Duodenal mucosa (tissue), 2 donors: ENCODE measurements at regions not wholly inside any gene's neighbourhood (a gene's known extent, or its start where the extent isn't known, plus 50 kb on each side); places are given as distances from the start of the nearest gene placed in this dataset.

Experiments
- H3K27ac ChIP-seq: one replicate; pipeline ENCODE4 v1.7.0; 2013; ENCODE audit warnings: low read depth, low read length
- H3K27me3 ChIP-seq, 2 donors: one replicate each; pipeline ENCODE4 v1.7.0; 2013; ENCODE audit warnings: low read length in 2 of 2, control low read depth in 1 of 2; ENCODE audit not compliant: insufficient read depth in 2 of 2, control insufficient read depth in 1 of 2
- H3K36me3 ChIP-seq, 2 donors: one replicate each; pipeline ENCODE4 v1.7.0; 2013; ENCODE audit warnings: low read length in 2 of 2, control low read depth in 1 of 2; ENCODE audit not compliant: insufficient read depth in 2 of 2, control insufficient read depth in 1 of 2
- H3K4me1 ChIP-seq, 2 donors: one replicate each; pipeline ENCODE4 v1.7.0; 2013; ENCODE audit warnings: low read length in 2 of 2, control low read depth in 1 of 2; ENCODE audit not compliant: insufficient read depth in 2 of 2, control insufficient read depth in 1 of 2
- H3K4me3 ChIP-seq, 2 donors: one replicate each; pipeline ENCODE4 v1.7.0; 2013; ENCODE audit warnings: low read length in 2 of 2, low read depth in 1 of 2
- H3K9ac ChIP-seq, 2 donors: one replicate each; pipeline ENCODE4 v1.7.0; 2013; ENCODE audit warnings: low read length in 2 of 2, low read depth in 1 of 2
- H3K9me3 ChIP-seq, 2 donors: one replicate each; pipeline ENCODE4 v1.7.0; 2013; ENCODE audit warnings: low read length in 2 of 2, control low read depth in 1 of 2; ENCODE audit not compliant: control insufficient read depth in 1 of 2

DNA sequence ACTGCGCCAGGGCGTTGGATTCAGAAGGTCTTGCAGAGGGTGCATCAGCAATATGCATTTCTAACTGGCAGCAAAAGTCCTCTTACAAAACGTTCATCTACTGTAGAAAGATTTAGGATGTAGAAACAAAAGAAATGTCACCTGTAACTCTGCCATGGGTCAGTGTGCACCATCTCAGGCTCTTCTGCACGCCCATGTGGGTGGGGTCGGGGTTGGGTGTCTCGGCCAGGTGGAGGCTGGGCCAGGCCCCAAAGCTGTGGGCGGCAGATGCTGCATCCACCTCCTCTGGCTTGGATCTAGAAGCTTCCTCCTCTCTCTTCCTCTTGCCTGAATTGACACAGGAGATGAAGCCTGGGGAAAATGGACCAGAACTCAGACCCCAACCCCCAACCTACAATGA, 111.3 kb upstream of the PPP2R2D start:
- H3K4me1 ChIP-seq: no peaks in the 10 kb centered on the region
- H3K4me3 ChIP-seq: no peak overlapping the region
- H3K9ac ChIP-seq: no peak overlapping the region
- no peaks in the 10 kb centered on the region for H3K9me3 ChIP-seq
- peaks cover 0 to 2% of the 10 kb centered on the region in 2 donors for H3K27me3 ChIP-seq
- H3K27ac ChIP-seq: no peak overlapping the region
- no peaks in the 10 kb centered on the region for H3K36me3 ChIP-seq

DNA sequence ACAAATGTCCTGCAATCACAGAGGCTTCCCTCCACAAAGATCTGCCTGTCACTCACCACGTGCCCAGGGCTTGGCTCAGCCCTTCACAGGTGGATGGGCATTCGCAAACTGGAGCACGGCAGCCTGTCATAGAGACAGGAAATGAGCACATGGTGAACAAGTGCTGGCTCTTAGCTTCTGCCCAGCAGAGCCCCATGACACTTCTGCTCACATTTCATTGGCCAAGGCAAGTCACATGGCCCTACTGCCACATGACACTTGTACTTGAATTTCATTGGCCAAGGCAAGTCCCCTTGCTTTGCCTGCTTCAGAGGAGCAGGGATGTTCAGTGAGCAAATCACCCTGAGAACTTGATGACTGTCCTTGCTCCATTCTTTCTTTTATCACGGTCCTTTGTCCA, 110.8 kb upstream of the PPP2R2D start:
- H3K27ac ChIP-seq: no peak overlapping the region
- H3K36me3 ChIP-seq: no peaks in the 10 kb centered on the region
- peaks cover 0 to 2% of the 10 kb centered on the region in 2 donors for H3K27me3 ChIP-seq
- H3K9ac ChIP-seq: no peak overlapping the region
- no peaks in the 10 kb centered on the region for H3K9me3 ChIP-seq
- no peak overlapping the region for H3K4me3 ChIP-seq
- no peaks in the 10 kb centered on the region for H3K4me1 ChIP-seq

DNA sequence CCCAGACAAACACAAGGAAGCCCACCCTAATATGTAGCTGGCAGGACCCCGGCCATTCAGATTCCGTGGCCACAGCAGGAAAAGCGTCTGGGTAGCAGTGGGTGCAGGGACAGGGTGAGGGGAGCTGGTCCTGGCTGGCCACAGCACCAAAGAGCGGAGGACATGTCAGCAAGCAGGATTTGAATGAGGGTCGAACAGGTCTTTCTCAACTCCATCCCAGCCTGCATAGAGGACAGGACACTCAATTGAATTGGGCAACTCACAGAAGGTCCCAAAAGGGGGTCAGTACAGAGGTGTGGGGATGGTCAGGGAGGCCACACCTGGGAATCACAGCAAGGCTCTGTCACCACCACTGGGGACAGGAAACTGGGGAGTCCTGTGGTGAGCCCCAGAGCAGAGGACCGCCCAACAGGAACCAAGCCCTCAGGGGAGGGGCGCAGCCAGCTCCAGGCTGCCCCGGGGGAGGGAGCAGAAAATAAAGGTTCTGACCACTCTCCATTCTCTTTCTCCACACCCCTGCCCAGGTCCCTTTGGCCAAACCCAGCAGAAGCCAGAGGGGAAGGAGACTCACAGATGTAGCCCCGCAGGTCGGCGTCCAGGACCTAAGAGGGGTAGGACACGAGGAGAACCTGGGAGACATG, 108.7 kb upstream of the PPP2R2D start:
- Histone ChIP-seq H3K9me3 (peaks cover 3 to 6% of the 10 kb centered on the region in 2 donors), H3K27ac (no peak overlapping the region), H3K4me1 (peaks cover 0 to 3% of the 10 kb centered on the region in 2 donors), H3K9ac (no peak overlapping the region), H3K4me3 (no peak overlapping the region), H3K27me3 (peaks cover 0 to 2% of the 10 kb centered on the region in 2 donors), H3K36me3 (no peaks in the 10 kb centered on the region)

DNA sequence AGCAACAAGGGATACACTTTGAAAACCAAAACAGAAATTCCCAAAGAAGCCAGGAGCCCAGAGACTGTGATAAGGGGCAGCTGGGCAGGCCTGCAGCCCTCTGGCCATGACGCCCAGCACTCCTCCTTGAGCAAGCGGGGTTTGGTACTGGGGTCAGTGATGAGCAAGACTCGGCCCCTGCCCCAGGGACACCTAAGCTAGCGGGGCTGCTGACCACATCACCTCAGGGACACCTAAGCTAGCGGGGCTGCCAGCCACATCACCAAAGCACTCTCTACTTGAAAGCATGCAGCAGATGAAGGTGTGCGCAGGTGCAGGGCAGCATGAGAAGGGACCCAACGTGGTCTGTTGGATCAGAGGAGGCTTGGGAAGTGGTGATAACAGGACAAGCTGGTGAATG, 108.0 kb upstream of the PPP2R2D start:
- Histone ChIP-seq H3K36me3 (no peaks in the 10 kb centered on the region), H3K4me3 (no peak overlapping the region), H3K9ac (no peak overlapping the region), H3K27me3 (peaks cover 0 to 2% of the 10 kb centered on the region in 2 donors), H3K9me3 (peaks cover 6 to 10% of the 10 kb centered on the region in 2 donors), H3K4me1 (peaks cover 0 to 3% of the 10 kb centered on the region in 2 donors), H3K27ac (no peak overlapping the region)

DNA sequence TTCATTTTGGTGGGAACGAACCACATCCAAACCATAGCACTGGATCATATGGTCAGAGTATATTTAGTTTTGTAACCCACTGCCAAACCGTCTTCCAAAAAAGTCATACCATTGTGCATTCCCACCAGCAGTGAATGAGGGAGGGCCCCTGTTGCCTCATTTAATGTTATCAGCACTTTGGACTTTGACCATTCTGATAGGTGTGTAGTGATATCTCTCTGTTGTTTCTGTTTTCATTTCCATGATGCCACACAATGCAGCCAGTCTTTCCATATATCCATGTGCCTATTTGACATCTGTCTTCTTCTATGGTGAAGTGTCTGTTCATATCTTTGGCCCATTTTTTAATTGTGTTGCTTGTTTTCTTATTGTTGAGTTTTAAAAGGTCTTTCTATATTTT, 105.0 kb upstream of the PPP2R2D start:
- Histone ChIP-seq H3K4me1 (peaks cover 0 to 3% of the 10 kb centered on the region in 2 donors), H3K9me3 (peaks cover 8 to 13% of the 10 kb centered on the region in 2 donors), H3K27ac (no peak overlapping the region), H3K27me3 (no peaks in the 10 kb centered on the region), H3K9ac (no peak overlapping the region), H3K4me3 (no peak overlapping the region), H3K36me3 (no peaks in the 10 kb centered on the region)

DNA sequence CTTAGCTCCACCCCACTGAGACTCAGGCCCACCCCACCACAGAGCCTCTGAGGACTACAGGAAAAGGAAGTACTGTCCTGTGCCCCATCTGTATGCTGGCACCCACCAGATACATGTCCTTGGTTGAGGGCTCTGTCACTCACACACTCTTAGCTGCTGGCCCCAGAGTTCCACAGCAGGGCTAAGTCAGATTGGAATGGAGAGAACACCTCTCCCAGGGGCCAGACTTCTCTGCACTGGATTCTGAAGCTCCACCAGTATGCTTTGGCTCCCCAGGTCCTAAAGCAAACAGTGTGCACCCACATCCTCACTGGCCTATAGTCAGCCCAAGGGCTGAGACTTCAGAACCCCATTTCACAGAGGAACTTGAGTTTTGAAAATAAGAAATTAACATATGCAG, 103.2 kb upstream of the PPP2R2D start:
- peaks cover 8 to 13% of the 10 kb centered on the region in 2 donors for H3K9me3 ChIP-seq

DNA sequence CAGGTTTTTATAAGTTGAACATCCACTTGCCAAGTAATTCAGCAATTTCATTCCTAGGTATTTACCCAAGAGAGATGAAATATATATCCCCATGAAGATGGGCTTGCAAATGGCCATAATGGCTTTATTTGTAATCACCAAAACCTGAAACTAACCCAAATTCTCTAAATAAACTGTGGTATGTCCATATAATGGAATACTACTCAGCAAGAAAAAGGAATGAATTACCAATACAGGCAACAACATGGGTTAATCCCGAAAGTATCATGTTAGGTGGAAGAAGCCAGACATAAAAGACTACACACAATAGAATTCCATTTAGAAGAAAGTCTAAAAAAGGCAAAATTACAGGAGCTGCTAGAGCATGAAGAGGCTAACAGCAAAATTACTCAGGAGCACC, 101.4 kb upstream of the PPP2R2D start:
- Histone ChIP-seq H3K4me3 (no peak overlapping the region), H3K9me3 (peaks cover 8 to 13% of the 10 kb centered on the region in 2 donors), H3K9ac (no peak overlapping the region), H3K27me3 (no peaks in the 10 kb centered on the region), H3K4me1 (peaks cover 0 to 3% of the 10 kb centered on the region in 2 donors), H3K36me3 (no peaks in the 10 kb centered on the region), H3K27ac (no peak overlapping the region)

More for the DNA sequence above, 103.2 kb upstream of the PPP2R2D start:
- Histone ChIP-seq H3K27ac (no peak overlapping the region), H3K4me3 (no peak overlapping the region), H3K9ac (no peak overlapping the region), H3K27me3 (no peaks in the 10 kb centered on the region), H3K4me1 (peaks cover 0 to 3% of the 10 kb centered on the region in 2 donors), H3K36me3 (no peaks in the 10 kb centered on the region)

DNA sequence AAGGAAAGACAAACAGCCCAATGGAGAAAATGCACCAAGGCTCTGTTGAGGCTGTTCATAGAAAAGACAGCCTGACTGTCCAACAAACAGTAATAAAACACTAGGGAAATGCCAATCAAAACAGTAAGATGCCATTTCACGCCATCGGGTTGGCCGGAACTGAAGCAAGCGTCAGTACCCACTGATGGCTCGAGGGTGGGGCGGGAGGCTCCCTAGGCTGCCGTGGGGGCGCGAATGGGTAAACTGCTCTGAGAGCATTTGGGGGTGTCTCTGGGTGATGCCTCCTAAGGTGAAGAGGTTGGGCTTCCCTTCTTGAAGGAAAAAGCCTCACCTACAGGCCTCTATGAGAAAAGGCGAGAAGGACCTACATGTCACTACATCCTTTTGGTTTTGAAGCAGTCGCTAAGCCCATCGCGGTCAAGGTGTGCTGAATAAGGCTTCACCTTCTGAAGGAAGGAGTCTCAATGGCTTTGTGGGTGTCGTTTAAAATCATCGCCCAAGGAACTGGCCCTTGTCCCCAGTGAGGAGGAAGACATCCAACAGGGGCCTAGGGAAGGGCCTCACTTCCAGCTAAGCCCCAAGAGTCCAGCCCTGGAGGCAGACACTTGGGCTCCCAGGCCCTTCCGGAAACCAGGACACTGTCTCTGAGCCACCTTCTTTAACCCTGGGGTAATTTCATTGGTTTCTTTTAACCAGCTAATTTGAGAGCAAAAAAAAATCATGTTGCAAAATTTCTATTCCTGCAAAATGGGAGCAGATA, 98.5 kb upstream of the PPP2R2D start:
- Histone ChIP-seq H3K4me1 (no peaks in the 10 kb centered on the region), H3K9me3 (peaks cover 6 to 8% of the 10 kb centered on the region in 2 donors), H3K36me3 (no peaks in the 10 kb centered on the region), H3K9ac (no peak overlapping the region), H3K4me3 (no peak overlapping the region), H3K27ac (no peak overlapping the region), H3K27me3 (no peaks in the 10 kb centered on the region)

DNA sequence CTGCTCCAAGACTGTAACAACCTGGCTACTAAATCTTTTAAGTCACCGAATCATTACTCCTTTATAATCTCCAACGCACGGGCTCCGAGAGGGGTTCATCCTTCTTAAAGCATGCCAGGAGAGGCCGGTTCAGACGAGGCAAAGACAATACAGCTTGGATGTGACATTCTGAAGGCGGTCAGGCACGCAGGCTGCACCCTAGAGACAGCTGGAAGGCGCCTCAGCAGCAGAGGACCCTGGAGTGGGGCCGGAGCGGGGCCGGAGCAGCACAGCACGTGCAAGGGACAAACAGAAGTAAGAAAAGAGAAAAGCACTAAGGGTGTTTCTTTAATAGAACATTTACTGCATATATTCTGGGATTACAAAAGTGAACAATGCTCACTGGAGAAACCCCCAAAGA, 97.8 kb upstream of the PPP2R2D start:
- Histone ChIP-seq H3K9ac (no peak overlapping the region), H3K4me1 (no peaks in the 10 kb centered on the region), H3K36me3 (no peaks in the 10 kb centered on the region), H3K9me3 (peaks cover 2 to 3% of the 10 kb centered on the region in 2 donors), H3K27me3 (no peaks in the 10 kb centered on the region), H3K4me3 (no peak overlapping the region), H3K27ac (no peak overlapping the region)

DNA sequence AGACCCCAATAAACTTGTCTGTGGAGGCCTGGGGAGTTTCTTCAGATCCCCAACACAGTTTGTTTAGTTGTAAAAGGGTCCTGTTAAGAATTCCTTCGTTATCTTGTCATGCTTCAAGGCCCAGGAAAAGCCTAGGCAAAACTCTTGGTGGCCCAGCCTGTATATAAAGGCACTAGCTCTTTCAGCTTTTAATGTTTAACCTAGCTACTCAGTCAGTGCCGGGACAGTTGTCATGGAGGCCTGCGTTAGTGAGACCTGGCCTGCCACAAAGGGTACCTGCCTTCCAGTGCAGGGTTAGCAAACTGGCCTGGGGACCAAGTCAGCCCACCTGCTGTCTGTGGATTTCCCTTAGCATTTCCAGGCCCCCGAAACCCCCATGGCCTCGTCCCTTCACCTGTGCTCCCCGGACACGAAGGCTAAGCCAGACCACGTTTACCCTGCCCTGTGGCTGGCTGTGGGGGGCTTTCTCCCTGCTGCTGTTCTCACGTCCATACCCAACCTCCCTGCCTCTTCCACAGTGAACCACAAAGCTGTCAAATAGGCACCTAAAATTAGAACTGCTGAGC, 96.9 kb upstream of the PPP2R2D start:
- H3K27me3 ChIP-seq: no peaks in the 10 kb centered on the region
- H3K4me1 ChIP-seq: no peaks in the 10 kb centered on the region

More for the DNA sequence above, 96.9 kb upstream of the PPP2R2D start:
- H3K9ac ChIP-seq: no peak overlapping the region
- H3K4me3 ChIP-seq: no peak overlapping the region
- H3K27ac ChIP-seq: no peak overlapping the region
- H3K36me3 ChIP-seq: no peaks in the 10 kb centered on the region
- H3K9me3 ChIP-seq: peaks cover 2 to 3% of the 10 kb centered on the region in 2 donors
